BLaER1 (cell line): ENCODE measurements at regions not wholly inside any gene's neighbourhood (a gene's known extent, or its start where the extent isn't known, plus 50 kb on each side); places are given as distances from the start of the nearest gene placed in this dataset.
A peak's percentile ranks its signal among the peaks of the same experiment; 100 is the strongest.

Experiments used
- H3K27ac ChIP-seq: shearing (Covaris generic); formaldehyde crosslinking; 2 replicates; pipeline ENCODE4 v1.8.1; 2022
- H3K27me3 ChIP-seq: shearing (Covaris generic); formaldehyde crosslinking; 2 replicates; pipeline ENCODE4 v1.8.1; 2022
- H3K36me3 ChIP-seq: shearing (Covaris generic); formaldehyde crosslinking; 2 replicates; pipeline ENCODE4 v1.8.1; 2022
- H3K4me1 ChIP-seq: shearing (Covaris generic); formaldehyde crosslinking; 2 replicates; pipeline ENCODE4 v1.8.1; 2022
- H3K4me2 ChIP-seq: shearing (Covaris generic); formaldehyde crosslinking; 2 replicates; pipeline ENCODE4 v1.8.1; 2022
- H3K4me3 ChIP-seq: shearing (Covaris generic); formaldehyde crosslinking; 2 replicates; pipeline ENCODE4 v1.8.1; 2022
- H3K9ac ChIP-seq: shearing (Covaris generic); formaldehyde crosslinking; 2 replicates; pipeline ENCODE4 v1.8.1; 2022
- H3K9me3 ChIP-seq: shearing (Covaris generic); formaldehyde crosslinking; 2 replicates; pipeline ENCODE4 v1.8.1; 2022
- H4K20me1 ChIP-seq: shearing (Covaris generic); formaldehyde crosslinking; 2 replicates; pipeline ENCODE4 v1.8.1; 2022
- Cebpa-rat ChIP-seq: shearing (Covaris generic); IDR thresholded peaks from 2 replicates; pipeline ENCODE4 v1.8.1; 2022

GRCh38 chr13:21757763-21758162 is 86.9 kb downstream of the FGF9 start:
- Histone ChIP-seq H3K4me1 (no peaks in the 10 kb centered on the region), H3K27me3 (no peaks in the 10 kb centered on the region)

DNA sequence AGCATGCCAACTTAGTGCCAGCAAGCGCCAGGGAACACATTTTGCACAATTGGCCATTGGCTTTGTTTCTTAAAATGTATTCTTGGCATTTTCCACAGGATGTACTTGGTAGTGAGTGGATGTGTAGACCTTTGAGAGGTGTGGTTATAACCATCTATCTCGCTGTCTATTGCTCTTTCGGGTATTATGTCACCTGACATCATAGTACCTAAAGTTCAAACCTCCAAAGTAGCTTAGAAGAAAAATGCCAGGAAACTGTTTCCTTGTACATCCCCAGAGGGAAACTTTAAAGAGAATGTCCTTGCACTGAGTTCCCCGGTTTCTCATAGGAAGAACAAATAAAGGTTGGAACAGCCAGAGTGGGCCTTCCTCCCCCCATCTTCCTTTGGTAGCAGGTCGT is 87.6 kb downstream of the FGF9 start:
- no peaks in the 10 kb centered on the region for H3K4me1 ChIP-seq
- no peaks in the 10 kb centered on the region for H3K27me3 ChIP-seq
- H3K9me3 ChIP-seq: no peaks in the 10 kb centered on the region
- no peak overlapping the region for H3K4me3 ChIP-seq
- no peak overlapping the region for H3K9ac ChIP-seq
- no peaks in the 10 kb centered on the region for H3K36me3 ChIP-seq
- no peak overlapping the region for H3K4me2 ChIP-seq
- no peak overlapping the region for H3K27ac ChIP-seq
- TF ChIP-seq Cebpa-rat: no peak
- H4K20me1 ChIP-seq: no peaks in the 10 kb centered on the region

More at GRCh38 chr13:21757763-21758162, 86.9 kb downstream of the FGF9 start:
- H4K20me1 ChIP-seq: no peaks in the 10 kb centered on the region
- no peak overlapping the region for H3K4me2 ChIP-seq
- TF ChIP-seq Cebpa-rat: no peak
- H3K9me3 ChIP-seq: no peaks in the 10 kb centered on the region
- no peak overlapping the region for H3K4me3 ChIP-seq
- H3K27ac ChIP-seq: no peak overlapping the region
- no peak overlapping the region for H3K9ac ChIP-seq
- H3K36me3 ChIP-seq: no peaks in the 10 kb centered on the region

- Histone ChIP-seq H3K27me3 (no peaks in the 10 kb centered on the region), H3K4me1 (no peaks in the 10 kb centered on the region), H3K9me3 (no peaks in the 10 kb centered on the region), H3K36me3 (no peaks in the 10 kb centered on the region), H3K9ac (no peak overlapping the region), H3K4me2 (no peak overlapping the region), H3K4me3 (no peak overlapping the region), H3K27ac (no peak overlapping the region), H4K20me1 (no peaks in the 10 kb centered on the region)
- TF ChIP-seq Cebpa-rat: no peak
Observed at GRCh38 chr13:21759463-21759862, 88.6 kb downstream of the FGF9 start.

GRCh38 chr13:21759911-21760310 is 89.0 kb downstream of the FGF9 start:
- no peak overlapping the region for H3K4me2 ChIP-seq
- no peak overlapping the region for H3K9ac ChIP-seq
- no peak overlapping the region for H3K4me3 ChIP-seq
- no peak overlapping the region for H3K27ac ChIP-seq
- H3K4me1 ChIP-seq: no peaks in the 10 kb centered on the region
- no peak for TF ChIP-seq Cebpa-rat
- no peaks in the 10 kb centered on the region for H3K27me3 ChIP-seq
- no peaks in the 10 kb centered on the region for H3K36me3 ChIP-seq
- H3K9me3 ChIP-seq: no peaks in the 10 kb centered on the region
- no peaks in the 10 kb centered on the region for H4K20me1 ChIP-seq

DNA sequence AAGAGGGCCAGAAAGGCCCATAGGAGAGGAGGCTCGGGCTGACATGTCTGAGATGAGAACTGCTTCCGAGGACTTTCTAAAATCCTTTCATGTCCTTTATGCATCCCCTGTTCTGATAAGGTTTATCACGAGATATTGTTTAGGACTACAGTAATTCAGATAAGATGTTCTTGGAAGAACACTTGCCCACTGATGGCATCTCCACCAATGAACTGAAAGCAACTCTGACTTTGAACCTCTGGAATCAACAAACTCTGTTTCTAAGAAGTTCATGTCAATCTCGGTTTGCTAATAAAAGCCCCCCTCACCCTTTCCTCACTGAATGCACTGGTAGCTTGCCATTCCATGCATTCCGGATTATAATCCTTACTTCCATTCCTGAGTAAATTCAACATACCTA is 90.9 kb downstream of the FGF9 start:
- no peaks in the 10 kb centered on the region for H3K9me3 ChIP-seq
- no peak overlapping the region for H3K4me3 ChIP-seq
- H3K27ac ChIP-seq: no peak overlapping the region
- H3K4me1 ChIP-seq: no peaks in the 10 kb centered on the region
- no peaks in the 10 kb centered on the region for H3K36me3 ChIP-seq
- no peaks in the 10 kb centered on the region for H4K20me1 ChIP-seq
- H3K27me3 ChIP-seq: no peaks in the 10 kb centered on the region
- no peak for TF ChIP-seq Cebpa-rat
- no peak overlapping the region for H3K9ac ChIP-seq
- no peak overlapping the region for H3K4me2 ChIP-seq

GRCh38 chr13:21762512-21762911 is 91.6 kb downstream of the FGF9 start:
- H3K9me3 ChIP-seq: no peaks in the 10 kb centered on the region
- no peaks in the 10 kb centered on the region for H3K4me1 ChIP-seq
- no peaks in the 10 kb centered on the region for H3K27me3 ChIP-seq
- H4K20me1 ChIP-seq: no peaks in the 10 kb centered on the region
- H3K9ac ChIP-seq: no peak overlapping the region
- no peak overlapping the region for H3K27ac ChIP-seq
- H3K4me3 ChIP-seq: no peak overlapping the region
- H3K36me3 ChIP-seq: no peaks in the 10 kb centered on the region
- no peak for TF ChIP-seq Cebpa-rat
- no peak overlapping the region for H3K4me2 ChIP-seq

GRCh38 chr13:21767032-21767431 is 96.2 kb downstream of the FGF9 start:
- Histone ChIP-seq H4K20me1 (no peaks in the 10 kb centered on the region), H3K9ac (no peak overlapping the region), H3K27ac (no peak overlapping the region), H3K4me3 (no peak overlapping the region), H3K9me3 (peaks cover 4% of the 10 kb centered on the region; the same call in 1 of the 2 replicates), H3K4me2 (no peak overlapping the region), H3K36me3 (no peaks in the 10 kb centered on the region), H3K4me1 (no peaks in the 10 kb centered on the region), H3K27me3 (no peaks in the 10 kb centered on the region)
- no peak for TF ChIP-seq Cebpa-rat

- Histone ChIP-seq H3K36me3 (no peaks in the 10 kb centered on the region), H4K20me1 (no peaks in the 10 kb centered on the region), H3K4me1 (no peaks in the 10 kb centered on the region), H3K27me3 (no peaks in the 10 kb centered on the region), H3K27ac (no peak overlapping the region), H3K4me2 (no peak overlapping the region), H3K4me3 (no peak overlapping the region), H3K9me3 (peaks cover 9% of the 10 kb centered on the region), H3K9ac (no peak overlapping the region)
- peak; percentile 16; the same call in 1 of the 2 replicates for TF ChIP-seq Cebpa-rat
Observed at GRCh38 chr13:21771075-21771474, 100.2 kb downstream of the FGF9 start.

GRCh38 chr13:21777166-21777565 is 106.3 kb downstream of the FGF9 start:
- Histone ChIP-seq H3K27ac (no peak overlapping the region), H3K9ac (no peak overlapping the region), H4K20me1 (no peaks in the 10 kb centered on the region), H3K4me3 (no peak overlapping the region), H3K27me3 (no peaks in the 10 kb centered on the region), H3K4me1 (no peaks in the 10 kb centered on the region), H3K4me2 (no peak overlapping the region), H3K9me3 (peaks cover 25% of the 10 kb centered on the region), H3K36me3 (no peaks in the 10 kb centered on the region)
- no peak for TF ChIP-seq Cebpa-rat

- Histone ChIP-seq H3K36me3 (no peaks in the 10 kb centered on the region), H3K27ac (no peak overlapping the region), H3K4me3 (no peak overlapping the region), H4K20me1 (no peaks in the 10 kb centered on the region), H3K4me1 (no peaks in the 10 kb centered on the region), H3K9me3 (peaks cover 25% of the 10 kb centered on the region), H3K27me3 (no peaks in the 10 kb centered on the region), H3K9ac (no peak overlapping the region), H3K4me2 (no peak overlapping the region)
- TF ChIP-seq Cebpa-rat: no peak
Observed at GRCh38 chr13:21777813-21778212, 106.9 kb downstream of the FGF9 start.

GRCh38 chr13:21782736-21783135 is 111.9 kb downstream of the FGF9 start:
- H3K9me3 ChIP-seq: peaks cover 18% of the 10 kb centered on the region
- no peak overlapping the region for H3K4me3 ChIP-seq
- no peak overlapping the region for H3K4me2 ChIP-seq
- H3K36me3 ChIP-seq: no peaks in the 10 kb centered on the region
- H3K9ac ChIP-seq: no peak overlapping the region
- H3K27ac ChIP-seq: no peak overlapping the region
- H4K20me1 ChIP-seq: no peaks in the 10 kb centered on the region
- no peaks in the 10 kb centered on the region for H3K27me3 ChIP-seq
- TF ChIP-seq Cebpa-rat: no peak
- H3K4me1 ChIP-seq: no peaks in the 10 kb centered on the region
